ENCODE measurements at regions not wholly inside any gene's neighbourhood (a gene's known extent, or its start where the extent isn't known, plus 50 kb on each side); places are given as distances from the start of the nearest gene placed in this dataset.

DNA sequence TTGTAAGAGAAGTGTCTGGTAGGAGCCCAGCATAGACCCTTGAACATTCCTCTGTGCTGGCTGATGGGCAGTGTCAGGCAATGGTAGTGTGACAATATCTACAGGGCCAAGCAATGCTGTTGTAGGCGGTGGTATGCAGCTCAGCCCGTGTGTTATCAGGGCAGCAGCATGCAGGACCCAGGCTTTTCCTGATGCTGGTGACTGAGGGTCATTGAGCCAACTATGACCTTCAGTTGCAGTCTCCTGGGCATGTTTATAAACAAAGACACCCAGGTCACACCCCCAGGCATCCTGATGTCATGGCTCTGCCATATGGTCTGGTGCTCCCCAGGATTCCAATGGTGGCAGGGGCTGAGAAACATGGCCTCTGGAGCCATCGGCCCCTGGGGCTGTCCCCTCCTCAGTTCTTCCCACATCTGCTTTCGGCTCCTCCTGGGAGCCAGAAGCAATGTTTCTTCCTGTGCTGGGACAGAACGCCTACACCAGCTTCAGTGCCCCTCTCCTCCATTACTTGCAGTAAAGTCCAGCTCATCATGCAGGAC, 518.0 kb upstream of the HS6ST1 start:
- no peak for DNase-seq

GRCh38 chr2:128838244-128838643, 519.6 kb upstream of the HS6ST1 start:
- no peak for DNase-seq

DNA sequence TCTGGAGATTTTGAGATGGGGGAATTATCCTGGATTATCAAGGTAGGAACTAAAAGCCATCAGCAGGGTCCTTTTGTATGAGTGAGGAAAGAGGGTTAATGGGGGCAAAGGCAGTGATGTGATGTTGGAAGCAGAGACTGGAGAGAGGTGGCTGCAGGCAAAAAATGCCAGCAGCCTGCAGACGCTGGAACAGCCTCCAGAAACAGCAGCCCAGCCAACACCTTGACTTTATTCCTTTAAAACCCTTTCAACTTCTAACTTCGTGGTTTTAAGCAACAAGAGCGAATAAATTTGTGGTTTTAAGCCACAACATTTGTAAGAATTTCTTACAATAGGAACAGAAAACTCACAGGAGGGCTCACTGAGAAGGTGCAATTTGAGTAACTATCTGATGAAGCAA, 523.1 kb upstream of the HS6ST1 start:
- no peak for DNase-seq

DNA sequence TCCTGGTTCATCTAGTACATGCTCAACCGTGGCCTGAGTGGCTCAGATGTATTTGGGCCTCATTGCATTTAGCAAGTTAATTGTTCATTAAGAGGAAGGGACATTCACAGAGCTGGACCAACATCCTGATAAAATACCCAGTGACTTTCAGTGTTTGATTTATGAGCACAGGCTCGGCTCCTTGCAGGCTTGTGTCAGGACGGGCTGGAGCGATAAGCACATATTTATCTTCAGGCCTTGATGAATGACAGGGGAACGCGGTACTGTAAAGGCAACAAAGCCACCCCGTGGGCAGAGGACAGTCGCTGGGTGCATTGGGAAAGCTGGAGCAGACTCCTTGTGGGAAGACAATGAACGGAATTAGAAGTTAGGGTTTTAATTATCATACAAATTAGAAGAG, 548.6 kb upstream of the HS6ST1 start:
- no peak for DNase-seq

DNA sequence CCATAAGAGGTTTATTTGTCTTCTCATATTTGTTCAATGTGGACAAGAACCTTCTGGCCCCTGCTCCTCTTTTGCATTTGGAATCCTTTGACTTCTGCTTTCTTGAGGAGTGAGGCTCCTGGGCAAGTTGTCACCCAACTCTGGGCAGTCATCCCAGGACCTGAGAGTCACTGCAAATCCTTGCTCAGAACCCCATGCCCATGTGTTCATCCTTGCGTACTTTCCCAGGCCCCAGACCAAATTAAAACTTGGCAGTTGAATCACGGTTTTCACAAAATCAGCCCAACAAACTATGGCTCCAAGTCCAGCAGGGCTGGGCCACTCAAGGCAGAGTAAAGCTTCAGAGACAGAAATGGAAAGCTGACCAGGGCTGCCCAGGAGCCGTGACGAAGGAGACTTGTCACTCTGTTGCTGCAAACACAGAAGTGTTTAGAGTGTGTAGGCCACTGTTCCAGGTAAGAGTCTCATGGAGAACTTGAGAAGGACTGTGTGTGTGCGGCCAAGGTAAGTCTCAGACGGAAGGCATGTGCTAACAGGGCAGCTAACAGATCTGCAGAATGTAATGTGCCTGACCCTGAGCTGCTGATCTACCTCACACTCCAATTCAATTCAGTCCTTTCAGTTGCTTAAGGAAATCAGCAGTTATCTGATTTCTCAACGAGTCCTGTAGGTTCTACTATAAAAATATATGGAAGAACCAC, 549.4 kb upstream of the HS6ST1 start:
- no peak for DNase-seq

- DNase-seq: no peak
These were observed 550.3 kb upstream of the HS6ST1 start for GRCh38 chr2:128868686-128869551.

- no peak for DNase-seq
These were observed 555.9 kb upstream of the HS6ST1 start for GRCh38 chr2:128874608-128875007.

GRCh38 chr2:128876986-128877983, 558.6 kb upstream of the HS6ST1 start:
- DNase-seq: no peak

DNA sequence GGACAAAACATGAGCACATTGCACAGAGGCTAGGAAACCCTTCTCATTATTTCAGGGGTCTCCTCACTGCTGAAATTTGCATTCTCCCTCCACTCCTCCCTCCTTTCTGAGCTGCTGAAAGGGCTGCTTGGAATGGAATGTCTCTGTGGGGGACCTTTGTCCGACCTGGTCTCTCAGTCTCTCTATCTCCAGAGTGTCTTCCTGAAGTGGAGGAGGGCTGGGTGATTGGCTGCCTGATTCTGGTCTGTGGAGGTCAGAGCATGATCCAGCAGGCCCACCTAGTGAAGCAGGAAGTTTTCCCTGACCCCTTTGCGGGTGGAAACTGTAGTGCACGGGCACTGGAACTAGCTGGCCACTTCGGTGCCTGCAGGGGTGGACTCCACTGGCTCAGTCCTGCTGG, 560.5 kb upstream of the HS6ST1 start:
- no peak for DNase-seq

GRCh38 chr2:128894896-128895295, 576.2 kb upstream of the HS6ST1 start:
- DNase-seq: no peak

GRCh38 chr2:128901572-128902391, 583.1 kb upstream of the HS6ST1 start:
- no peak for DNase-seq

- no peak for DNase-seq
These were observed 585.0 kb upstream of the HS6ST1 start for GRCh38 chr2:128903637-128904036.

DNA sequence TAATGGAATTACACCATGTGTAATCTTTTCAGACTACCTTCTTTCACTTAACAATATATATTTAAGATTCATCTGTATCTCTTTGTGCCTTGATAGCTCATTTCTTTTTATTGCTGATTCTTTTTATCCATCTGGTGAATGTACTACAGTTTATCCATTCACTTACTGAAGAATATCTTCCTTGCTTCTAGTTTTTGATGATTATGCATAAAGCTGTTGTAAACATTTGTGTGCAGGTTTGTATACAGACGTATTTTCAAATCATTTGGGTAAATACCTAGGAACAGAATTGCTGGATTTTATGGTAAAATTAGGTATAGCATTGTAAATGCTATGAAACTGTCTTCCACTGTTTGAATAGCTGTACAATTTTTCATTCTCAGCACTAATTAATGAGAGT, 592.6 kb upstream of the HS6ST1 start:
- no peak for DNase-seq

GRCh38 chr2:128914320-128914719, 595.7 kb upstream of the HS6ST1 start:
- no peak for DNase-seq

DNA sequence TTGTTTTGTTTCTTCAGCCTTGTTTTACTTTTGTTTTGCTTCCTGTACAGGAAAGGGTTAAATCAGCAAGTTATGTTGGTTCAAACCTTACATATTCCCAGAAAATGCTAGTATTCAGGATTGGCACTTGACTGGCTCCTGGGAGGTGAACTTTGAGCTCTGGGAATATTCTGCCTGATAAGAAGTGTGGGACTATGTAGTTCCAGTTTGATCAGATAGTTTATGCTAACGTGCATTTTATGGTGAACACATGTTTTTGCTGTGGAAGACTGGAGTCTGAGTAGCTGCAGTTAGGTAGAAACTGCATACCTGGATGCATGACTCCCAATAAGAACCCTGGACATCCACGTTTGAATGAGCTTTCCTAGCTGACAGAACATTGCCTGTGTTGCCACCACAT, 603.1 kb upstream of the HS6ST1 start:
- no peak for DNase-seq

GRCh38 chr2:128922154-128922553, 603.5 kb upstream of the HS6ST1 start:
- no peak for DNase-seq

DNA sequence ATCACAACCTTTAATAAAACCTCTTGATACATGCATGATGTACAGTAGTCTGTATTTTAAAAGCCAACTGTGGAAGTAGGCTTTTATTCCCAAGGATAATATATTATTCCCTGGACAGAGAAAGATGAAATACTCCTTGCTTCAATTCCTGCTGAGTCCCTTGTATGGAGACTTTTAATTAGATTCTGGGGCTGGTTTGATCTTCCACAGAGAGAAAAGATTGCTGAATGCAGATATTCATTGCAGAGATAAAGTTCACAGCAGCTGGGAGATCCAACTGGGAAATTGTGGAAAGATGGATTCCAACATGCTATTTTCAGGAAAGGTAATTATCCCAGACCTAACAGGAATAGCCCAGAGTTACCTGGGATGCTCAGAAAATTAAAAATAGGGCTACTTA, 607.0 kb upstream of the HS6ST1 start:
- DNase-seq: no peak

DNA sequence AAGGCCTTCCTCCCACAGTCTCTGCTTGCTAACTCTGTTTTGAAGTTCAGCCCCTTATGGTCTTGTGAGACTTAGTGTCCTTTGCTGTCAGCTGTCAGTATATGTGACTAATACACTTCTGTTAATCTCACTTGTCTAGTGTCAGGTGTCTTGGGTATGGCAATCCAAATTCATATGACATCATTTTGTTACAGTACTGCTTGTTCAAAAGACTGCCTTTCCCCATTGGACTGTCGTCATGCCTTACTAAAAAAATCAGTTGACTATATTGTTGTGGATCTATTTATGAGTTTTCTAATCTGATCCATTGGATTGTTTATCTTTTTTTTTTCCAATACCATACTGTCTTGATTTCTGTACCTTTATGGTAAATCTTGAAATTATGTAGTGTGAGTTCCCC, 611.4 kb upstream of the HS6ST1 start:
- DNase-seq: no peak

- no peak for DNase-seq
These were observed 621.7 kb upstream of the HS6ST1 start for GRCh38 chr2:128940378-128940777.

GRCh38 chr2:128941751-128942150, 623.1 kb upstream of the HS6ST1 start:
- no peak for DNase-seq

DNA sequence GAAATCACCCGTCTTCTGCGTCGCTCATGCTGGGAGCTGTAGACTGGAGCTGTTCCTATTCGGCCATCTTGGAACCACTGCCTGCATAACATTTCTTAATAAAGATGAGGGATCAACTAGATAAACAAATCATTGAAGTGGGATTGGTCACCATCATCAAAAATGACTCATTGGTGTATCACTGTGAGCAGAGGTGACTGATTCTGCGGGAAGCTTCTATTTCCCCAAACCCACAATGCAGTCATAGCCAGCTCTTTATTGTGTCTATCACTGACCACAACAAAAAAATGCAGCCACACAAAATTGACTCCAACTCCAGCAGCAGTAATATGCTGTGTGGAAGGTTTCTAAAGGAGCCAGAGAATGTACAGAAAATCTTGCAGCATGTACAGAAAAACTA, 630.7 kb upstream of the HS6ST1 start:
- DNase-seq: no peak

- DNase-seq: no peak
These were observed 632.1 kb upstream of the HS6ST1 start for GRCh38 chr2:128950758-128951157.

Measured in activated gamma-delta T cell (primary cell).